Activated T-cell treated with anti-CD3 and anti-CD28 coated beads, Interleukin-2, amount 50 U/mL, for 4 hours (primary cell): ENCODE measurements at regions not wholly inside any gene's neighbourhood (a gene's known extent, or its start where the extent isn't known, plus 50 kb on each side); places are given as distances from the start of the nearest gene placed in this dataset.

ENCODE experiments used
- ATAC-seq, 2 donors: fragments of 200-7000 bp; cut with Tn5 transposase; one replicate each; pipeline ENCODE4 v1.10.0; 2021
- DNase-seq: peaks from one replicate; pipeline ENCODE4 v3.0.0-alpha.2; 2020
- H3K27me3 Mint-ChIP-seq: one replicate; pipeline ENCODE4 v1.8.0; 2021; ENCODE audit warnings: low read depth, mixed read lengths
- H3K36me3 Mint-ChIP-seq: one replicate; pipeline ENCODE4 v1.8.0; 2022; ENCODE audit warnings: mixed read lengths; ENCODE audit not compliant: insufficient read depth
- H3K4me1 Mint-ChIP-seq: one replicate; pipeline ENCODE4 v1.8.0; 2021; ENCODE audit warnings: low read depth, mixed read lengths
- H3K4me3 Mint-ChIP-seq: one replicate; pipeline ENCODE4 v1.8.0; 2021; ENCODE audit warnings: mild to moderate bottlenecking, moderate library complexity, mixed read lengths
- H3K9me3 Mint-ChIP-seq: one replicate; pipeline ENCODE4 v1.8.0; 2021; ENCODE audit warnings: mixed read lengths

DNA sequence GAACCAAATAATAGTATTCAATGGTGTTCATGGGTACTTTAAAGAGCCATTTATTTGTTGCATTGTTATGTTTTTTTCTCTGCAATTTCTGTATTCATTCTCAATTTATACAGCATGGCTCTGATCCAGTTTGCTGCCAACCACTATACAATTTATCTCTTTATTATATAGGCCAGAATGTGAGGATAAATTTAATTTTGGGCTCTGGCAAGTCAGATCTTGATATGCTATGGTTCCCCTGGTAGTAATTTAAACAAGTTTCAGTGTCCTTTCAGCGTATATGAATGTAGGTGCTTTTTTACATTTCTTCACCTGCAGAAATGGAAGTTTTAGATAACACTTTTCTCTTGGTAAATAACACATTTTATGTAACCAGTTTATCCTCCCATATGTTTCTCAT is 1118.0 kb upstream of the SEMA6A start:
- Mint-ChIP-seq H3K4me3 (no peak overlapping the region), H3K9me3 (peaks cover 12% of the 10 kb centered on the region), H3K4me1 (no peaks in the 10 kb centered on the region), H3K36me3 (no peaks in the 10 kb centered on the region), H3K27me3 (no peaks in the 10 kb centered on the region)
- ATAC-seq = no peak
- DNase-seq = no peak

DNA sequence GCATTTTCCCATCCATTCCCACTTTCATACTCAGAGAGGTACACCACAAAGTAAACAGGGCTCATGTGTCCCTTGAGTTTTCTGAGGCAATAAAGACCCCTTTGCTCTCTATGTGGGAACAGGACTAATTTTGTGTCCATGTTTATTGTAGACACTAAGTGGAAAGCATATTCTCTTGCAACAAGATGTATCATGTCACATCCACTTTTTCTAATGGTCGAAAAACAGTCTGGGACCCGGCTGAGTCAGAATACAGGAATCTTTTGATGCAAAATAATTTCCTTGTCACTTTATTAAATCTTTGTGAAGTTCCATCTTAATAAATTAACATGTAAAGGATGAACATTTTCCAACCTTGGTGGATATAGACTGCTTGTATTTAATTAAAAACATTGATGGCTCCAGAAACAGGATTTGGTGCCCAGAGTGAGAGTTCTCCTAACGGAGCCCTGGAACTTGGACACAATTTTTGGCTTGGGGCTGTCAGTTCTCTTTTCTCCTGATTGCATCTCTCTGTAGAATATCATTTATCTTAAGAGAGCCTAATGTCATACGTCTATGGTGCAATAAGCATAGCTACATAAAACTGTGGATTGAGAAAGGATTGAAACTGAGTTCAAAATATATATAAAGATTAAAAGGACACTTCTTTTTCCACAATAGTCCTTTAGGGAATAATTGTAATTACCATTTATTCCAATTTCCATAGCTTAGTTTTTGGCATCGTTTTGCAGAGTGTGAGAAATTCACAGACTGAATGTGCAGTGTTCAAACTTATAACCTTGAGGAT is 1116.7 kb upstream of the SEMA6A start:
- no peaks in the 10 kb centered on the region for H3K27me3 Mint-ChIP-seq
- peaks cover 12% of the 10 kb centered on the region for H3K9me3 Mint-ChIP-seq
- no peaks in the 10 kb centered on the region for H3K36me3 Mint-ChIP-seq
- DNase-seq = no peak
- no peaks in the 10 kb centered on the region for H3K4me1 Mint-ChIP-seq
- H3K4me3 Mint-ChIP-seq = no peak overlapping the region
- ATAC-seq = no peak

DNA sequence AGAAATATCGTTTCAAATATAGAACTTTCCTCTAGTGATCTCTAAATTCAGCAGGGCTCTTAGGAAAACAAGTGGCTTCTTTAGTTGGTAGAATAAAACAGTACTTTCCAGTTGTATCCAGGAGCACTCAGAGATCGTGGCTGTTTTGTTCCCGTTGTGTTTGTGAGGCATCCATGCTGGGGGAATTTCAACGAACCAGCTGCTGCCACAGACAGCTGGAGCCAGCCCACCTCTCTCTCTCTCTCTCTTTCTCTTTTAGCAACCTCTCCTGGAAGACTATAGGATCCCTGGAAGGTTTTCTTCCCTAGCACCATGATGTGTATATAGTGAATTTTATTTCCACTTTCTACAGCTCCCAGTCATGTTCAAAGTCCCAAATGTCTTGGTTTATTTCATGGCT is 1116.0 kb upstream of the SEMA6A start:
- Mint-ChIP-seq H3K9me3 (peaks cover 14% of the 10 kb centered on the region), H3K27me3 (no peaks in the 10 kb centered on the region), H3K4me3 (no peak overlapping the region), H3K4me1 (no peaks in the 10 kb centered on the region), H3K36me3 (no peaks in the 10 kb centered on the region)
- DNase-seq = no peak
- no peak for ATAC-seq

DNA sequence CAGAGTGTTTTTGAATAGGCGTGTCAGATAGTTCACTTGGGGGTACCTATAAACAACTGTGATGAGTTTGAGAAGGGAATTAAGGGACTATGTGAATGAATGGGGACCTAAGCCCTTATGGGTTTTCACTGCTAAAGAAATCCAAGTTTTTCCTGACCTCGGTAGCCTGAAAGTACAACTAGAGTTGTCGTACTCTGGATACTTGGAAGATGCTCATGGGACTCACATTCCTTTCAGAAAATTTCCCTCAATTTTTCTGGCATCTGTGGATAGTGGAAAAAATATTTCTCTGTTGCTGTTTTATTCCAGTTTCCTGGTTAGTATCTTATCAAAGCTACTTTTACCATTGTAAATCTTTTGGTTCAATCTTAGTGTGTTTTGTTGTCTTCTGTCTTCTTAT is 1112.3 kb upstream of the SEMA6A start:
- no peaks in the 10 kb centered on the region for H3K27me3 Mint-ChIP-seq
- ATAC-seq = no peak
- H3K4me3 Mint-ChIP-seq = no peak overlapping the region
- H3K36me3 Mint-ChIP-seq = no peaks in the 10 kb centered on the region
- peaks cover 12% of the 10 kb centered on the region for H3K9me3 Mint-ChIP-seq
- DNase-seq = no peak
- H3K4me1 Mint-ChIP-seq = no peaks in the 10 kb centered on the region

DNA sequence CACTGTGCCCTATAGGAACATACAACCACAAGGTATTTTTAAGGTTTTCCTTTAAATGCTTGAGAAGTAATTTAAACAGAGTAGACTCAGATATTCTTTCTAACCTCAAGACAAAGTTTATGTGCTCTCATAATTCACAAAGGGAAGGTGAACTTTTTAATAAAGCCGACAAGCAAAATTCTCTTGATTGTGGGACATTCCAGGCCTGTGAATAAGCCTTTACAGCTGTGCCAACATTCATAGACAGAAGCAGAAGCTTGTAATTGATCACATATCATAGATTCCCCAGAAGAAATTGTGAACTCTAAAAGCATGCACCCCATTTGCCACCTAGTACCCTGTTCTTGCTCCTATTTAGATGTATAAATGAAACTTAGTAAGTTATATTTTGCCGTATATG is 1107.8 kb upstream of the SEMA6A start:
- H3K36me3 Mint-ChIP-seq = no peaks in the 10 kb centered on the region

DNA sequence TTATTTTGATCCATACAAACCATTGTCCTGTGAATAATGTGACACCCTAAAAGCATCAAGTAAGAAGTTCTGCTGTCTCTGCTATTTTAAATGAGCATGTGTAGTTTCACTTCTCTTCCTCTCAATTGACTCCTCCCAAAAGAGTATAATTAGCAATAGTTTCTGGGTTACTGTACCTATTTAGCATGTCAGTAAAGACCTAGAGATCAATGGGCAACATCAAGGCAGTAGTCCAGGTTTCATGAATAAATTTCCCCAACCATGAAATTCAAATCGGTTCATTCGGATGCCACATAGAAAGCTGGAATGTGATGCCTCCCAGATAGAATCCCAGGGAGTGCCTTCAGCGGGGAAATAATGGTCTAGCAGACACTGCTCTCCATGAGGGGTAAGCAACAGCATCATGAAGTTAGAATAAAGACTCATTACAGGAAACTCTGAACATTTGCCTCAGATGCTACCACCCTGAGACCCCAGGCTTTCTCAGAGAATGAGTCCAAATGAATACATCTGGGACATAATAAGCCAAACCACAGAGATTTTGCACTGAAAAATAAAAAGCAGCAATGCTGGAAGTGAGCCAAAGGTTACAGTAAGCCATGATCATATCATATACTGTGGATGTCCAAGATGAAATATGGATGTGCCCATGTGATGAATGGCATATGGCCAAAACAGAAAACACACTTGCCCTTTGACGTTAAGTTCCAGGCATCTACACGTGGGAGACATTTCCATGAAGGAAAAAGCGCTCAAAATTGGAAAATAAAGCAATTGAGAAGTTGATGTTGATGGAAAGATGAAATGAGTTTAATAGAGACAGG is 1107.0 kb upstream of the SEMA6A start:
- DNase-seq = no peak
- Mint-ChIP-seq H3K4me3 (no peak overlapping the region), H3K27me3 (no peaks in the 10 kb centered on the region), H3K36me3 (no peaks in the 10 kb centered on the region), H3K9me3 (peaks cover 6% of the 10 kb centered on the region), H3K4me1 (no peaks in the 10 kb centered on the region)
- no peak for ATAC-seq

More for the DNA sequence above, 1107.8 kb upstream of the SEMA6A start:
- H3K4me3 Mint-ChIP-seq = no peak overlapping the region
- ATAC-seq (no peak), DNase-seq (no peak)
- no peaks in the 10 kb centered on the region for H3K27me3 Mint-ChIP-seq
- H3K9me3 Mint-ChIP-seq = peaks cover 6% of the 10 kb centered on the region
- H3K4me1 Mint-ChIP-seq = no peaks in the 10 kb centered on the region

DNA sequence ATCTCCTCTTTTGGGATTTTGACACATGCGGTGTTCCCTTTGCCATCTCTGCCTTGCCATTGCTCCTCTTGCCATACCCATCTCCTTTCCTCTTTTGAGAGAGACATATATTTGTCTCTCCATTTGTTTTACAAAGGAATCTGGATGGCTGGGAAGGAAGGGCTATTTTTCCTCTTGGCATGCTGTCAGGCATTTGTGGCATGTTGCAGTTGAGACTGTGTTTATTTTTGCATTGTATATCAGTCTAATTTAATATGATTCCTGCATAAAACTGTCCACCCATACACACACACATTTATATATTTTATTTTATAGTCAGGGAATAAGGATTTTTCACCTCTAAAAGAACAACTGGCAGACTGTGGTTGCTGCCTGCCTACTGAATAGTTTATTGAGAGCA is 1105.8 kb upstream of the SEMA6A start:
- DNase-seq (no peak), ATAC-seq (no peak)
- Mint-ChIP-seq H3K9me3 (peaks cover 3% of the 10 kb centered on the region), H3K4me3 (no peak overlapping the region), H3K36me3 (no peaks in the 10 kb centered on the region), H3K27me3 (no peaks in the 10 kb centered on the region), H3K4me1 (no peaks in the 10 kb centered on the region)

DNA sequence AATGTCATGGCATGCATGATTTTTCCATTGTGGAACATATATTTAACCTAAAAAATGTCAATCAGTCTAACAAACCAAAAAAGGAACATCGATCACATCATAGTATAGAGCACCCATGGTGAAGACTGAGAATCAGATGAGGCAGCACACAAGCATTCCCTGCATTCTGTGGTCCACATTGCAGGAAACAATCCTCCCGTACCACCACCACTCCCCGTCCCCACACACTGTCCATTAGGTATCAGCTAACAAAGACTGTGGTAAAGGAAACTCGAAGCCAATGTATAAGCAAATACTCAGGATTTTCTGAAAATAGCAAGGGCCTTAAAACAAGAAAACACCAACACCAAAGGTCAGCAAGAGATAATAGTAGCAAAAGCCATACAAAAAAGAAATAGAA is 1104.4 kb upstream of the SEMA6A start:
- H3K4me1 Mint-ChIP-seq = no peaks in the 10 kb centered on the region
- H3K27me3 Mint-ChIP-seq = no peaks in the 10 kb centered on the region
- H3K36me3 Mint-ChIP-seq = no peaks in the 10 kb centered on the region
- peaks cover 3% of the 10 kb centered on the region for H3K9me3 Mint-ChIP-seq
- no peak overlapping the region for H3K4me3 Mint-ChIP-seq
- DNase-seq (no peak), ATAC-seq (no peak)

DNA sequence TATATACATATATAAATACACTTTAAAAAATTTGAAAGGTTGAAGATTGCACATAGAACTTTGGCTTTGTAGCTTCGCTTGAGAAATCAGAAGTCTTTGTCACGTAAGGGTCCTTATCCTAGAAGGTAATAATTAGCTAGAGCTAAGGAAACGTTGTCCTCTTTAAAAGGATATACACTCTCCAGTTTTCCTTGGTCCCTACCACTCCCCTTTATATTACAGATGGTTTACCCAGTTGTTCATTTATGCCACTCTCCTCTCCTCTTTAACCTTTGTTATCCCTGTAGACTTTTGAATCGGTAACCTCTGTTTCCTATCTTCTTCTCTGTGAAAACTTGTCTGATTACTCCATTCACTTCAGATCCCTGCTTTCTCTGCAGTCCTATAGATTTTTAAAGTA is 1101.0 kb upstream of the SEMA6A start:
- H3K27me3 Mint-ChIP-seq = no peaks in the 10 kb centered on the region
- H3K36me3 Mint-ChIP-seq = no peaks in the 10 kb centered on the region

DNA sequence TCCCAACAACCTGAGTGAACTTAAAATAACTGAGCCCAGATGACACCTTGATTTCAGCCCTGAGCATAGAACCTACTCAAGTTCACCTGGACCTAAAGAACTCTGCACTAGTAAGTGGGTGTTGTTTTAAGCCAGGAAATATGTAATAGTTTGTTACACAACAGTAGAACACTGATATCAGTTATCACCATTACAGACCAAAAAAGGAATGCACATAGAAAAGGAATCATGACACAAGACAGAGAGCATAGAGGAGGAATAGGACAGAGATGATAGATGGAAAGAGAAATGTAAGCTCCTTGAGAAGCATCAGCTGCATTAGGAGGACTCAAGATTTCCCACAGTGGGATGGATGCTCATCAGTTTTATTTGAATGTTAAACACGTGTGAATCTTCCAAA is 1096.9 kb upstream of the SEMA6A start:
- Mint-ChIP-seq H3K4me1 (no peaks in the 10 kb centered on the region), H3K36me3 (no peaks in the 10 kb centered on the region), H3K9me3 (peaks cover 4% of the 10 kb centered on the region), H3K4me3 (no peak overlapping the region), H3K27me3 (no peaks in the 10 kb centered on the region)
- no peak for DNase-seq
- ATAC-seq = no peak

More for the DNA sequence above, 1101.0 kb upstream of the SEMA6A start:
- ATAC-seq (no peak), DNase-seq (no peak)
- H3K9me3 Mint-ChIP-seq = peaks cover 7% of the 10 kb centered on the region
- no peak overlapping the region for H3K4me3 Mint-ChIP-seq
- no peaks in the 10 kb centered on the region for H3K4me1 Mint-ChIP-seq

DNA sequence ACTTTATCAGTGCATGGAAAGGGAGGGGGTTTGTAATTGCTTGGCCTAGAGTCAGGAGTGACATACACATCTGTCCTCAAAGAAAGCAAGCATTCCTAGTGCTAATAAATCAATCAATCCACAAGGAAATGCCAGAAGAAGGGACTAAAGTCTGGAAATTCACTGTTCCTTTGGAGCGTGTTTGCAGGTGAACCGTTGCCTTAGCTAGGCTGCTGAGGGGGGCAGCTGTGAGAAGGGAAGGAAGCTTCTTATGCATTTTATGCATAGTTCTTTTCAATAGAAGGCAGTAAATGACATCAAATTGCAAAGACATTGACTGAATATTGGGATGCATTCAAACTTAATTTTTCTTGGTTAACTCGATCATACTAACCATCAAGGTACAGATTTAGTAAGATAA is 1092.5 kb upstream of the SEMA6A start:
- no peak for DNase-seq
- no peaks in the 10 kb centered on the region for H3K36me3 Mint-ChIP-seq
- no peaks in the 10 kb centered on the region for H3K27me3 Mint-ChIP-seq
- H3K4me3 Mint-ChIP-seq = no peak overlapping the region
- peaks cover 18% of the 10 kb centered on the region for H3K9me3 Mint-ChIP-seq
- ATAC-seq = no peak
- no peaks in the 10 kb centered on the region for H3K4me1 Mint-ChIP-seq

DNA sequence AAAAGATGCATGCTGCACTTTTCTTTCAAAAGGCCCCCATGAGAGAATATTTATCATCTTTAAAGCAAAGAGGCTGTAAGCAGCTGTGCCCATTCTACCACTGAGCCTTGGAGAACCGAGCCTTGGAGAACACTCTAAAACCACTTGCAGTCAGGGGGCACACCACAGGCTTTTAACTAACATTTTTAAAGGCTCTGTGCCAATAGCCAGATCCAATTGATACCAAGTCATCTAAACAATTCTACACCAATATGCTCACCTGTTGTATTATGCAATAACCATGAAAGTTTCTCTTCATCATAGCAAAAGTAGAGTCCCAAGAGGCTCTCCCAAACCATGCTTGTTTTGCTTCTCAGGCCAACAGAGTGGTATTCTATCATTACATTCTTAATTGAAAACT is 1090.5 kb upstream of the SEMA6A start:
- no peaks in the 10 kb centered on the region for H3K27me3 Mint-ChIP-seq
- H3K4me3 Mint-ChIP-seq = no peak overlapping the region
- DNase-seq (no peak), ATAC-seq (no peak)
- H3K4me1 Mint-ChIP-seq = no peaks in the 10 kb centered on the region
- no peaks in the 10 kb centered on the region for H3K36me3 Mint-ChIP-seq
- peaks cover 26% of the 10 kb centered on the region for H3K9me3 Mint-ChIP-seq

DNA sequence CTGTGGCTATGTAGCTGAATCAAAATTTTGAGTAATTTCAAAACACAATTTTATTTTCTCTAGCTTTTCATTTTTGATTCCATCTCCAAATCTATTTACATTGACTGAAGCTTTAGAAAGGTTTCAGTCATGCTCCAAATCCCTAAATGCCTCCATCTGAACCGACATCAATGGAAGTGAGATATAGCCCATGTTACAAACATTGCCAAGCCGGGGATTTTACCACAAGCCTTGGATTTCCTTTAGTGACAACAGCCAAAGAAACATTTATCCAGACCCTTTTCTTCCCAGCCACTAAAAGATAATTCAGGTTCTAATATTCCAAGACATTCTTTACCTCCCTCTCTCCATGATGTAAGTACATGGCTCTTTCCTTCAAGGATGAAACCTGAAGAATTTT is 1087.7 kb upstream of the SEMA6A start:
- Mint-ChIP-seq H3K36me3 (no peaks in the 10 kb centered on the region), H3K4me3 (no peak overlapping the region), H3K9me3 (peaks cover 30% of the 10 kb centered on the region), H3K27me3 (no peaks in the 10 kb centered on the region), H3K4me1 (no peaks in the 10 kb centered on the region)
- ATAC-seq (no peak), DNase-seq (no peak)

DNA sequence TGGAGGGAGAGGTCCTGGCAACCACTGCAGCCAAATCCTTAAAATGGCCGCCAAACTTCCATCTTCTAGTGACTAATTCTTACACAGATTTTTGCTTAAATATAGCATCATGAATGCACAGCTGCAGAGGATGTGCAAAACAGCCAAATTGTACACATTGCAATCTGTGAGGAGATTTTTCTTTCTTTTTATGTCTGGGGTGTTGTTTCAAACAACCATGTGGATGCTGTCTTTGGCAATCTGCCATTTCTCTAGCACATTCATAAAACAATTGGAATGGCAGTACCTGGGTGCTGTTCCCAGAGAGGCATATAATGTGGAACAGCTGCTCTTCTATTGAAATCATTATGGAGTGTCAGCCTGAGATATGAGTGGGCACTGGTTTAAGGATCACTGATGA is 1082.9 kb upstream of the SEMA6A start:
- no peaks in the 10 kb centered on the region for H3K27me3 Mint-ChIP-seq
- H3K4me1 Mint-ChIP-seq = no peaks in the 10 kb centered on the region
- H3K4me3 Mint-ChIP-seq = no peak overlapping the region
- H3K9me3 Mint-ChIP-seq = peaks cover 18% of the 10 kb centered on the region
- ATAC-seq (no peak), DNase-seq (no peak)
- H3K36me3 Mint-ChIP-seq = no peaks in the 10 kb centered on the region

DNA sequence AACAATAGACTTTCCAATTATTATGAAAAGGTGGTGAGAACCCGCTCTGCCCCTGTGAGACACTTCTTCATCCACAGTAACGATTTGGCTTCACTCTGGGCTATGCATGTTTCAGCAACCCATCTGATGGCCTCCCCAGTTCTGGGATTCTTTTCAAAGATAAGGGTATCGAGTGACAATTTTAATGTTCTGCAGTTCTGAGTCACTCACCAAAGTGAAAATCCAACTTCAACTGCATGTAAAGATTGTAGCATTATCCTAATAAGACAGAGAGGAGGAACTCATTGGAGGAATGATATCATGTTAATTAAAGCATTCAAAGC is 1078.3 kb upstream of the SEMA6A start:
- no peak for ATAC-seq
- no peak for DNase-seq
- Mint-ChIP-seq H3K27me3 (no peaks in the 10 kb centered on the region), H3K4me1 (no peaks in the 10 kb centered on the region), H3K9me3 (peaks cover 9% of the 10 kb centered on the region), H3K4me3 (no peak overlapping the region), H3K36me3 (no peaks in the 10 kb centered on the region)
